ENCODE measurements at regions not wholly inside any gene's neighbourhood (a gene's known extent, or its start where the extent isn't known, plus 50 kb on each side); places are given as distances from the start of the nearest gene placed in this dataset.

DNA sequence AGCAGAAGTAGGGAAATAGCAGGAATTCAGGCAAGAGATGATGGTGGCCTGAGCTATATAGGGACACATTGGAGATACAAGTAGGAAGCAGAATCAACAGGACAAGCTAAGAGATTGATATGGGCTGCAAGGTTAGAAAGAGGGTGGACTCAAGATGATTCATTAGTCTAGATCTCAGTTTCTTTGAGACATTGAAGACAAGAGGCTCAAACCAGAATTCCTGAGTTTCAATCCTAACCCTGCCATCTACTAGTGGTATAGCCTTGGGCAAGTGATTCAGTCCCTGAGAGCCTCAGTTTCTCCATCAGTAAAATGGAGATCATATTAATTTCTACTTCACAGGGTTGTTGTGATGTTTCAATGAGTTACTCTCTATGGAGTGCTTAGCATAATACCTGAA is 53.1 kb upstream of the NAV2 start:
- no peaks in the 10 kb centered on the region for H3K9me3 ChIP-seq (ENCODE audit: low read length)
- no peaks in the 10 kb centered on the region for H4K20me1 ChIP-seq (ENCODE audit: insufficient read depth)
- no peak overlapping the region for H3K27ac ChIP-seq (ENCODE audit: low read length)
- H3K4me3 ChIP-seq (ENCODE audit: low read length), result no peak overlapping the region
- no peak overlapping the region for H3K9ac ChIP-seq (ENCODE audit: low read length)
- H3F3A ChIP-seq (ENCODE audit: insufficient read depth, low read length, poor library complexity, severe bottlenecking), result no peaks in the 10 kb centered on the region
- H3K9me2 ChIP-seq (ENCODE audit: insufficient read depth, low read length), result no peaks in the 10 kb centered on the region
- H2AFZ ChIP-seq (ENCODE audit: low read depth, low read length), result no peak overlapping the region
- no peaks in the 10 kb centered on the region for H3K36me3 ChIP-seq (ENCODE audit: insufficient read depth, low read length)
- H3K79me2 ChIP-seq (replicated peaks; ENCODE audit: insufficient read depth, low read length), result no peaks in the 10 kb centered on the region
- no peaks in the 10 kb centered on the region for H3K27me3 ChIP-seq (ENCODE audit: insufficient read depth, low read depth, low read length)
- no peak overlapping the region for H3K4me2 ChIP-seq (ENCODE audit: low read length)
- TF ChIP-seq, protein P1, sequence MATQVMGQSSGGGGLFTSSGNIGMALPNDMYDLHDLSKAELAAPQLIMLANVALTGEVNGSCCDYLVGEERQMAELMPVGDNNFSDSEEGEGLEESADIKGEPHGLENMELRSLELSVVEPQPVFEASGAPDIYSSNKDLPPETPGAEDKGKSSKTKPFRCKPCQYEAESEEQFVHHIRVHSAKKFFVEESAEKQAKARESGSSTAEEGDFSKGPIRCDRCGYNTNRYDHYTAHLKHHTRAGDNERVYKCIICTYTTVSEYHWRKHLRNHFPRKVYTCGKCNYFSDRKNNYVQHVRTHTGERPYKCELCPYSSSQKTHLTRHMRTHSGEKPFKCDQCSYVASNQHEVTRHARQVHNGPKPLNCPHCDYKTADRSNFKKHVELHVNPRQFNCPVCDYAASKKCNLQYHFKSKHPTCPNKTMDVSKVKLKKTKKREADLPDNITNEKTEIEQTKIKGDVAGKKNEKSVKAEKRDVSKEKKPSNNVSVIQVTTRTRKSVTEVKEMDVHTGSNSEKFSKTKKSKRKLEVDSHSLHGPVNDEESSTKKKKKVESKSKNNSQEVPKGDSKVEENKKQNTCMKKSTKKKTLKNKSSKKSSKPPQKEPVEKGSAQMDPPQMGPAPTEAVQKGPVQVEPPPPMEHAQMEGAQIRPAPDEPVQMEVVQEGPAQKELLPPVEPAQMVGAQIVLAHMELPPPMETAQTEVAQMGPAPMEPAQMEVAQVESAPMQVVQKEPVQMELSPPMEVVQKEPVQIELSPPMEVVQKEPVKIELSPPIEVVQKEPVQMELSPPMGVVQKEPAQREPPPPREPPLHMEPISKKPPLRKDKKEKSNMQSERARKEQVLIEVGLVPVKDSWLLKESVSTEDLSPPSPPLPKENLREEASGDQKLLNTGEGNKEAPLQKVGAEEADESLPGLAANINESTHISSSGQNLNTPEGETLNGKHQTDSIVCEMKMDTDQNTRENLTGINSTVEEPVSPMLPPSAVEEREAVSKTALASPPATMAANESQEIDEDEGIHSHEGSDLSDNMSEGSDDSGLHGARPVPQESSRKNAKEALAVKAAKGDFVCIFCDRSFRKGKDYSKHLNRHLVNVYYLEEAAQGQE (IDR thresholded peaks at IDR 0.05; ENCODE audit: borderline replicate concordance), result no peak
- TF ChIP-seq TAF1 (IDR thresholded peaks at IDR 0.05; ENCODE audit: low read depth) (no peak), MXI1 (conservative IDR thresholded peaks at IDR 0.05; ENCODE audit: poor library complexity, severe bottlenecking) (no peak), POLR2AphosphoS5 (IDR thresholded peaks at IDR 0.05) (no peak), RAD21 (conservative IDR thresholded peaks at IDR 0.05) (no peak), EP300 (conservative IDR thresholded peaks at IDR 0.05; ENCODE audit: poor library complexity, severe bottlenecking) (no peak), SMC3 (conservative IDR thresholded peaks at IDR 0.05; ENCODE audit: poor library complexity) (no peak), EZH2 (IDR thresholded peaks at IDR 0.05; ENCODE audit: borderline replicate concordance, insufficient read depth, low read length, poor library complexity, severe bottlenecking) (no peak)
- TF ChIP-seq, protein P2, sequence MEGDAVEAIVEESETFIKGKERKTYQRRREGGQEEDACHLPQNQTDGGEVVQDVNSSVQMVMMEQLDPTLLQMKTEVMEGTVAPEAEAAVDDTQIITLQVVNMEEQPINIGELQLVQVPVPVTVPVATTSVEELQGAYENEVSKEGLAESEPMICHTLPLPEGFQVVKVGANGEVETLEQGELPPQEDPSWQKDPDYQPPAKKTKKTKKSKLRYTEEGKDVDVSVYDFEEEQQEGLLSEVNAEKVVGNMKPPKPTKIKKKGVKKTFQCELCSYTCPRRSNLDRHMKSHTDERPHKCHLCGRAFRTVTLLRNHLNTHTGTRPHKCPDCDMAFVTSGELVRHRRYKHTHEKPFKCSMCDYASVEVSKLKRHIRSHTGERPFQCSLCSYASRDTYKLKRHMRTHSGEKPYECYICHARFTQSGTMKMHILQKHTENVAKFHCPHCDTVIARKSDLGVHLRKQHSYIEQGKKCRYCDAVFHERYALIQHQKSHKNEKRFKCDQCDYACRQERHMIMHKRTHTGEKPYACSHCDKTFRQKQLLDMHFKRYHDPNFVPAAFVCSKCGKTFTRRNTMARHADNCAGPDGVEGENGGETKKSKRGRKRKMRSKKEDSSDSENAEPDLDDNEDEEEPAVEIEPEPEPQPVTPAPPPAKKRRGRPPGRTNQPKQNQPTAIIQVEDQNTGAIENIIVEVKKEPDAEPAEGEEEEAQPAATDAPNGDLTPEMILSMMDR (IDR thresholded peaks at IDR 0.05; ENCODE audit: poor library complexity, severe bottlenecking), result no peak

DNA sequence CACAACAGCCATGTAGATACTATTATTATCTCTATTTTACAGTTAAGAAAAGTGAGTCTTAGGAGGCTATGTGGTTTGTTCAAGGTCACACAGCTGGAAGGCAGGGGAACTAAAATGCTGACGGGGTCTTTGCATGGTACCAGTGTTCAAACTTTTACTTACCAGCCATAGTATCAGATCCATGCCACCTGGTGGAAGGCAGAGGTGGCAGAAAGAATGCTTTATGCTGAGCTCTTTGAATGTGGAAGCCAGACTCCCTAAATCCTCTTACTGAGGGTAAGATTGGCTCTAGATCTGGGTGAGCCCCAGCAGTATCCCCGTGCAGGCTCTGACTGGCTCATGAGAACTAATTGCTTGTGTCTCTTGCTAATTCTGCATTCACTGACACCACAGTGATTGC is 54.3 kb upstream of the NAV2 start:
- Histone ChIP-seq H4K20me1 (ENCODE audit: insufficient read depth) (no peaks in the 10 kb centered on the region), H3K27me3 (ENCODE audit: insufficient read depth, low read depth, low read length) (no peaks in the 10 kb centered on the region), H3F3A (ENCODE audit: insufficient read depth, low read length, poor library complexity, severe bottlenecking) (no peaks in the 10 kb centered on the region), H3K9me3 (ENCODE audit: low read length) (no peaks in the 10 kb centered on the region), H3K9me2 (ENCODE audit: insufficient read depth, low read length) (no peaks in the 10 kb centered on the region), H3K4me2 (ENCODE audit: low read length) (no peak overlapping the region), H3K27ac (ENCODE audit: low read length) (no peak overlapping the region), H3K36me3 (ENCODE audit: insufficient read depth, low read length) (no peaks in the 10 kb centered on the region), H3K79me2 (replicated peaks; ENCODE audit: insufficient read depth, low read length) (no peaks in the 10 kb centered on the region), H2AFZ (ENCODE audit: low read depth, low read length) (no peak overlapping the region), H3K4me3 (ENCODE audit: low read length) (no peak overlapping the region), H3K9ac (ENCODE audit: low read length) (no peak overlapping the region)
- TF ChIP-seq, protein P2 (IDR thresholded peaks at IDR 0.05; ENCODE audit: poor library complexity, severe bottlenecking), result peak; percentile 27
- TF ChIP-seq RAD21 (conservative IDR thresholded peaks at IDR 0.05), result no peak

Data from neural cell (in vitro differentiated cells).